ENCODE measurements at regions not wholly inside any gene's neighbourhood (a gene's known extent, or its start where the extent isn't known, plus 50 kb on each side); places are given as distances from the start of the nearest gene placed in this dataset.

GRCh38 chr11:110951950-110952503 lies 239.8 kb upstream of the ARHGAP20 start:
- no peak for DNase-seq (ENCODE audit: low spot score)
- no peaks in the 10 kb centered on the region for H3K36me3 Mint-ChIP-seq
- no peak overlapping the region for H3K27ac Mint-ChIP-seq
- TF ChIP-seq PRRX2 (CRISPR knock-in tag; IDR thresholded peaks at IDR 0.05): no peak
- no peak for TF ChIP-seq ZNF281 (CRISPR knock-in tag; IDR thresholded peaks at IDR 0.05)
- TF ChIP-seq TP53 (CRISPR knock-in tag; IDR thresholded peaks at IDR 0.05): no peak
- no peak for TF ChIP-seq NFYB (CRISPR knock-in tag; conservative IDR thresholded peaks at IDR 0.05; ENCODE audit: low read depth)
- no peak for TF ChIP-seq TEAD1 (CRISPR knock-in tag; IDR thresholded peaks at IDR 0.05)
- TF ChIP-seq FOXK1 (CRISPR knock-in tag; IDR thresholded peaks at IDR 0.05): no peak
- TF ChIP-seq ZMAT4 (CRISPR knock-in tag; IDR thresholded peaks at IDR 0.05): no peak
- TF ChIP-seq SMAD4 (CRISPR knock-in tag; IDR thresholded peaks at IDR 0.05): no peak
- TF ChIP-seq SOX15 (CRISPR knock-in tag; IDR thresholded peaks at IDR 0.05): no peak
- no peak for TF ChIP-seq E2F5 (CRISPR knock-in tag; IDR thresholded peaks at IDR 0.05)
- POLR2A ChIA-PET: no interaction called here
- CTCF ChIA-PET: no interaction called here
- peaks cover 7% of the 10 kb centered on the region; the same call in 1 of the 2 replicates for H3K9me3 Mint-ChIP-seq
- 0 out of 2 replicates have a peak, but pooled peaks cover 4% of the 10 kb centered on the region for H3K4me1 Mint-ChIP-seq
- H3K27me3 Mint-ChIP-seq (ENCODE audit: low read depth): no peaks in the 10 kb centered on the region
- H3K4me3 Mint-ChIP-seq: no peak overlapping the region
- ATAC-seq: no peak

- ChIA-PET CTCF (no interaction called here), POLR2A (no interaction called here)
- no peak for TF ChIP-seq CBFB (CRISPR knock-in tag; IDR thresholded peaks at IDR 0.05; ENCODE audit: low read depth)
- TF ChIP-seq MXD4 (CRISPR knock-in tag; IDR thresholded peaks at IDR 0.05; ENCODE audit: borderline replicate concordance): no peak
- no peak for TF ChIP-seq EMX1 (CRISPR knock-in tag; IDR thresholded peaks at IDR 0.05)
- TF ChIP-seq ZNF396 (CRISPR knock-in tag; IDR thresholded peaks at IDR 0.05; ENCODE audit: borderline replicate concordance): no peak
- TF ChIP-seq SP1 (CRISPR knock-in tag; conservative IDR thresholded peaks at IDR 0.05): no peak
- no peak for TF ChIP-seq FOXK1 (CRISPR knock-in tag; IDR thresholded peaks at IDR 0.05)
- no peak for TF ChIP-seq IRF1 (CRISPR knock-in tag; IDR thresholded peaks at IDR 0.05)
- no peak for TF ChIP-seq TEAD4 (CRISPR knock-in tag; IDR thresholded peaks at IDR 0.05)
- no peak for TF ChIP-seq GABPB1 (CRISPR knock-in tag; IDR thresholded peaks at IDR 0.05)
- DNase-seq (ENCODE audit: low spot score) (no peak), ATAC-seq (no peak)
- Mint-ChIP-seq H3K36me3 (no peaks in the 10 kb centered on the region), H3K4me1 (0 out of 2 replicates have a peak, but pooled peaks cover 4% of the 10 kb centered on the region), H3K27me3 (ENCODE audit: low read depth) (no peaks in the 10 kb centered on the region), H3K27ac (no peak overlapping the region), H3K9me3 (peaks cover 7% of the 10 kb centered on the region; the same call in 1 of the 2 replicates), H3K4me3 (no peak overlapping the region)
Measured at GRCh38 chr11:110951037-110951949, 239.1 kb upstream of the ARHGAP20 start.

- Mint-ChIP-seq H3K4me3 (no peak overlapping the region), H3K27me3 (ENCODE audit: low read depth) (no peaks in the 10 kb centered on the region), H3K36me3 (no peaks in the 10 kb centered on the region), H3K27ac (no peak overlapping the region), H3K4me1 (0 out of 2 replicates have a peak, but pooled peaks cover 6% of the 10 kb centered on the region), H3K9me3 (peaks cover 7% of the 10 kb centered on the region; the same call in 1 of the 2 replicates)
- ATAC-seq (no peak), DNase-seq (ENCODE audit: low spot score) (no peak)
- ChIA-PET CTCF (no interaction called here), POLR2A (no interaction called here)
- TF ChIP-seq CREM (CRISPR knock-in tag; IDR thresholded peaks at IDR 0.05) (no peak), PREB (CRISPR knock-in tag; IDR thresholded peaks at IDR 0.05; ENCODE audit: borderline replicate concordance) (no peak), EMX1 (CRISPR knock-in tag; IDR thresholded peaks at IDR 0.05) (no peak), AR (CRISPR knock-in tag; IDR thresholded peaks at IDR 0.05) (no peak)
Measured at GRCh38 chr11:110948112-110948511, 235.9 kb upstream of the ARHGAP20 start.
